SH-SY5Y (cell line): ENCODE measurements at regions not wholly inside any gene's neighbourhood (a gene's known extent, or its start where the extent isn't known, plus 50 kb on each side); places are given as distances from the start of the nearest gene placed in this dataset.

ENCODE experiments used
- GATA2 ChIP-seq: IDR thresholded peaks from 2 replicates; pipeline ENCODE4 v1.6.1; 2011; ENCODE audit warnings: mild to moderate bottlenecking, low read depth, low read length
- GATA3 ChIP-seq: IDR thresholded peaks from 2 replicates; pipeline ENCODE4 v1.6.1; 2011; ENCODE audit warnings: low read depth, mild to moderate bottlenecking, low read length, moderate library complexity

- no peak for TF ChIP-seq GATA2
- no peak for TF ChIP-seq GATA3
Measured at GRCh38 chr15:94844538-94845389, 613.4 kb downstream of the MCTP2 start.
